SK-N-SH (cell line): ENCODE measurements at regions not wholly inside any gene's neighbourhood (a gene's known extent, or its start where the extent isn't known, plus 50 kb on each side); places are given as distances from the start of the nearest gene placed in this dataset.

Source experiments
- CTCF ChIP-seq: fragments of 200-600 bp; sonication (generic); IDR thresholded peaks from 2 replicates; pipeline ENCODE4 v1.6.1; 2017; ENCODE audit warnings: antibody characterized with exemption, mild to moderate bottlenecking, moderate library complexity
- ELF1 ChIP-seq: IDR thresholded peaks from 2 replicates; pipeline ENCODE4 v1.4.0; 2012
- EZH2phosphoT487 ChIP-seq: fragments of 200-600 bp; sonication (generic); IDR thresholded peaks from 2 replicates; pipeline ENCODE4 v1.6.1; 2017; ENCODE audit warnings: low read depth, mixed run types, mild to moderate bottlenecking, antibody characterized with exemption, moderate library complexity, borderline replicate concordance
- FOSL2 ChIP-seq: IDR thresholded peaks from 2 replicates; pipeline ENCODE4 v1.4.0; 2012; ENCODE audit warnings: low read depth, mild to moderate bottlenecking, moderate library complexity, borderline replicate concordance
- IRF3 ChIP-seq: fragments of 150-350 bp; IDR thresholded peaks from 2 replicates; pipeline ENCODE4 v1.6.1; 2016; ENCODE audit warnings: mild to moderate bottlenecking, low read depth, low read length
- JUND ChIP-seq: IDR thresholded peaks from 2 replicates; pipeline ENCODE4 v1.4.0; 2012
- NFIC ChIP-seq: IDR thresholded peaks from 2 replicates; pipeline ENCODE4 v1.4.0; 2012; ENCODE audit warnings: borderline replicate concordance
- POLR2AphosphoS5 ChIP-seq: IDR thresholded peaks from 2 replicates; pipeline ENCODE4 v1.6.1; 2012; ENCODE audit warnings: low read depth, low read length
- RCOR1 ChIP-seq: fragments of 150-350 bp; IDR thresholded peaks from 2 replicates; pipeline ENCODE4 v1.6.1; 2017; ENCODE audit warnings: antibody characterized with exemption, low read length
- TAF1 ChIP-seq: IDR thresholded peaks from 2 replicates; pipeline ENCODE4 v1.6.1; 2012; ENCODE audit warnings: low read depth, mild to moderate bottlenecking, low read length, moderate library complexity, borderline replicate concordance
- USF2 ChIP-seq: fragments of 150-350 bp; IDR thresholded peaks from 2 replicates; pipeline ENCODE4 v1.6.1; 2017; ENCODE audit warnings: antibody characterized with exemption, low read length, low read depth, borderline replicate concordance

- TF ChIP-seq CTCF (no peak), JUND (no peak), IRF3 (no peak), EZH2phosphoT487 (no peak), ELF1 (no peak), RCOR1 (no peak), USF2 (no peak), POLR2AphosphoS5 (no peak), NFIC (no peak), TAF1 (no peak), FOSL2 (no peak)
Observed at GRCh38 chr5:113869611-113870010, 356.1 kb downstream of the YTHDC2 start.
